Loucy (cell line): ENCODE measurements at regions not wholly inside any gene's neighbourhood (a gene's known extent, or its start where the extent isn't known, plus 50 kb on each side); places are given as distances from the start of the nearest gene placed in this dataset.

Source experiments
- H2AFZ ChIP-seq: fragments of 200-600 bp; sonication (generic); 2 replicates; pipeline ENCODE4 v1.6.0; 2016; ENCODE audit warnings: antibody characterized with exemption, mild to moderate bottlenecking, low read length, moderate library complexity
- H3F3A ChIP-seq: fragments of 200-600 bp; 2 replicates; pipeline ENCODE4 v1.6.0; 2016; ENCODE audit warnings: antibody characterized with exemption, low read depth, mild to moderate bottlenecking
- H3K27me3 ChIP-seq: fragments of 200-600 bp; sonication (generic); 2 replicates; pipeline ENCODE4 v1.6.1; 2014; ENCODE audit warnings: low read length, mild to moderate bottlenecking; ENCODE audit not compliant: insufficient read depth, poor library complexity, severe bottlenecking
- H3K36me3 ChIP-seq: fragments of 200-600 bp; sonication (generic); 2 replicates; pipeline ENCODE4 v1.6.1; 2016; ENCODE audit warnings: low read length; ENCODE audit not compliant: insufficient read depth
- H3K4me1 ChIP-seq: fragments of 200-600 bp; sonication (generic); 2 replicates; pipeline ENCODE4 v1.5.1; 2014; ENCODE audit warnings: low read length, mild to moderate bottlenecking; ENCODE audit not compliant: insufficient read depth, poor library complexity, severe bottlenecking
- H3K4me2 ChIP-seq: fragments of 200-600 bp; sonication (generic); 2 replicates; pipeline ENCODE4 v1.6.0; 2014; ENCODE audit warnings: antibody characterized with exemption, low read length, low read depth, mild to moderate bottlenecking; ENCODE audit not compliant: poor library complexity, severe bottlenecking
- H3K4me3 ChIP-seq: fragments of 200-600 bp; sonication (generic); 2 replicates; pipeline ENCODE4 v1.5.1; 2014; ENCODE audit warnings: low read length, mild to moderate bottlenecking, mixed read lengths; ENCODE audit not compliant: poor library complexity, severe bottlenecking
- H3K79me2 ChIP-seq: fragments of 200-600 bp; sonication (generic); 2 replicates; pipeline ENCODE4 v1.6.1; 2014; ENCODE audit warnings: low read length; ENCODE audit not compliant: insufficient read depth
- H3K9ac ChIP-seq: fragments of 200-600 bp; sonication (generic); 2 replicates; pipeline ENCODE4 v1.6.0; 2014; ENCODE audit warnings: mild to moderate bottlenecking, low read depth, low read length, moderate library complexity; ENCODE audit not compliant: poor library complexity, severe bottlenecking
- H3K9me2 ChIP-seq: fragments of 200-600 bp; sonication (generic); replicated peaks from 2 replicates; pipeline ENCODE4 v1.6.1; 2016; ENCODE audit warnings: low read depth, low read length, mixed read lengths
- H3K9me3 ChIP-seq: fragments of 200-600 bp; sonication (generic); 2 replicates; pipeline ENCODE4 v1.6.1; 2014; ENCODE audit warnings: mild to moderate bottlenecking, antibody characterized with exemption, low read length, low read depth; ENCODE audit not compliant: insufficient read depth
- H4K20me1 ChIP-seq: fragments of 200-600 bp; sonication (generic); 2 replicates; pipeline ENCODE4 v1.6.0; 2014; ENCODE audit warnings: antibody characterized with exemption, low read length, mild to moderate bottlenecking; ENCODE audit not compliant: insufficient read depth, poor library complexity, severe bottlenecking
- EZH2phosphoT487 ChIP-seq: fragments of 200-600 bp; IDR thresholded peaks from 2 replicates; pipeline ENCODE4 v1.6.1; 2018; ENCODE audit warnings: antibody characterized with exemption, mild to moderate bottlenecking, moderate library complexity, borderline replicate concordance
- TF ChIP-seq, protein P1 (sequence below): fragments of 200-600 bp; sonication (generic); conservative IDR thresholded peaks from 2 replicates; pipeline ENCODE4 v1.5.1; 2014; ENCODE audit warnings: mild to moderate bottlenecking, antibody characterized with exemption, low read length

DNA sequence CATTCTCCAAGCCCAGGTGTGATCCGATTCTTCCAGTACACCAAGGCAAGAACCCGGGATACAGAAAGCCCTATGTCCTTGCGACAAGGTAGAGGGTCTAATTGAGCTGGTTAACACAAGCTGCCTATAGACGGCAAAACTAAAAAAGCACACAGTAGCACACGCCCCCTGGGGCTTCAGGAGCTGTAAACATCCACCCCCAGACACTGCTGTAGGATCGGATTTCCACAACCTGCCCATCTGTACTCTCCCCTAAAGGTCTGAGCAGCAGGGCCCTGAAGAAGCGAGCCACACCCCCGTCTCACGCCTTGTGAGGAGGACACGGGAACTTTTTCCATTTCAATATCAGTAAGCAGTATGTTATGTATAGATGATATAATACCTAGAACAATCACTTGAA lies 624.7 kb downstream of the BUD13 start:
- no peak for TF ChIP-seq EZH2phosphoT487
- TF ChIP-seq, protein P1, sequence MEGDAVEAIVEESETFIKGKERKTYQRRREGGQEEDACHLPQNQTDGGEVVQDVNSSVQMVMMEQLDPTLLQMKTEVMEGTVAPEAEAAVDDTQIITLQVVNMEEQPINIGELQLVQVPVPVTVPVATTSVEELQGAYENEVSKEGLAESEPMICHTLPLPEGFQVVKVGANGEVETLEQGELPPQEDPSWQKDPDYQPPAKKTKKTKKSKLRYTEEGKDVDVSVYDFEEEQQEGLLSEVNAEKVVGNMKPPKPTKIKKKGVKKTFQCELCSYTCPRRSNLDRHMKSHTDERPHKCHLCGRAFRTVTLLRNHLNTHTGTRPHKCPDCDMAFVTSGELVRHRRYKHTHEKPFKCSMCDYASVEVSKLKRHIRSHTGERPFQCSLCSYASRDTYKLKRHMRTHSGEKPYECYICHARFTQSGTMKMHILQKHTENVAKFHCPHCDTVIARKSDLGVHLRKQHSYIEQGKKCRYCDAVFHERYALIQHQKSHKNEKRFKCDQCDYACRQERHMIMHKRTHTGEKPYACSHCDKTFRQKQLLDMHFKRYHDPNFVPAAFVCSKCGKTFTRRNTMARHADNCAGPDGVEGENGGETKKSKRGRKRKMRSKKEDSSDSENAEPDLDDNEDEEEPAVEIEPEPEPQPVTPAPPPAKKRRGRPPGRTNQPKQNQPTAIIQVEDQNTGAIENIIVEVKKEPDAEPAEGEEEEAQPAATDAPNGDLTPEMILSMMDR: no peak
- H3K27me3 ChIP-seq: no peaks in the 10 kb centered on the region
- no peak overlapping the region for H3K4me2 ChIP-seq
- no peak overlapping the region for H3K4me3 ChIP-seq
- H3K9me3 ChIP-seq: peaks cover 9% of the 10 kb centered on the region; the same call in 1 of the 2 replicates
- H3K4me1 ChIP-seq: no peaks in the 10 kb centered on the region
- H2AFZ ChIP-seq: no peak overlapping the region
- no peaks in the 10 kb centered on the region for H3K79me2 ChIP-seq
- H3K36me3 ChIP-seq: no peaks in the 10 kb centered on the region
- no peak overlapping the region for H3K9ac ChIP-seq
- no peaks in the 10 kb centered on the region for H3K9me2 ChIP-seq
- H4K20me1 ChIP-seq: no peaks in the 10 kb centered on the region
- no peaks in the 10 kb centered on the region for H3F3A ChIP-seq

DNA sequence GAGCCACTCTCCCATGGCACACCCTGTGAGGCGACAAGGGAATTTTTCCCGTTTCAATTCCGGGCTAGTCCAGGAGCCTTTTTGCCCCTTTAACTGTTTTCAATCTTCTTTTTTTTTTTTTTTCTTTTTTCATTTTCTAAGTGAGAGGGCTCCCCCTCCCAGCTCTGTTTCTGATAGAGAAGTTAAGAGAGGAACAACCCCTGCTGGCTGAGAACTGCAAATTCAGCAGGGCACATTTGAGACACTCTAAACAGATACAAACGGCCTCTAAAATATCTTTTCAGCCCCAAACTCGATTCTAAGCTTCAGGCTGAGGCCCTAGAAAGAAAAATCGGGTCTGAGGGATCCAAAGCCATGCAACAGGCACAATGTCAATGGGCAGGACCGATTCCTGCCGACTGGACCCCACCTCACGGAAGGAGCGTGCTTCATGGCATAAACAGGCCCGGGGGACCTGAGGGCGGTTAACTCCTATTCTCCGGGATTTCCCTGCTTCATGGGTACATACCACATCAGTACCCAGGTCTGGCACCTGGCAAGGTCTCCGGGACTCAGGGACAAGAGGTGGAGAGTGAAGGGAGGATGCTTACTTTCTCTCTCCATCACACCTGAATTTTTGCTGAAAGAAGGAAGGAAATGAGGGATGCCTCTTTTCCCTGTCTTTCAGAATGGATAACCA lies 627.5 kb downstream of the BUD13 start:
- Histone ChIP-seq H3K9me3 (peaks cover 6% of the 10 kb centered on the region; the same call in 1 of the 2 replicates), H3K27me3 (no peaks in the 10 kb centered on the region), H2AFZ (no peak overlapping the region), H3K4me2 (no peak overlapping the region), H3K4me3 (no peak overlapping the region), H3K79me2 (no peaks in the 10 kb centered on the region), H3K9me2 (no peaks in the 10 kb centered on the region), H3K9ac (no peak overlapping the region), H4K20me1 (no peaks in the 10 kb centered on the region), H3K36me3 (no peaks in the 10 kb centered on the region), H3F3A (no peaks in the 10 kb centered on the region), H3K4me1 (no peaks in the 10 kb centered on the region)
- TF ChIP-seq, protein P1: no peak
- no peak for TF ChIP-seq EZH2phosphoT487

DNA sequence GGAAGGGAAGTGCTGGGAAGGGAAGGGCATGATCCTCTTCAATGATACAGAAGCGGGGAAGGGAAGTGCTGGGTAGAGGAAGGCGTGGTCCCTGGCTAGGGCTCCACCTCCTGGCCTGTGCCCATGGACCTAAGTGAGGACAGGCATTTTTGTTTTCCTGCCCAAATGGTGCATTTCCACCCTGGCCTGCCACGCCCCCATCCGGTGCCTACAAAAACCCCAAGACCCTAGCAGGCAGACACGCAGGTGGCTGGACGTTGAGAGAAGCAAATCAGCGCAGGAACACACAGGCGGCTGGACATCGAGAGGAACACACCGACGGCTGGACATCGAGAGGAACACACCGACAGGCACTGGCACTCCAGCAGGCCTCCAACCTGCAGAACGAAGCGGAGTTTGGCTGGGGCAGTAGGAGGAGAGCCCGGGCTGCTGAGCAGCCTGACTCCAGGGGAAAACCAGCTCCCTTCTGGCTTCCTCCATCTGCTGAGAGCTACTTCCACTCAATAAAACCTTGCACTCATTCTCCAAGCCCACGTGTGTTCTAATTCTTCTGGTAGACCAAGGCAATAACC lies 628.3 kb downstream of the BUD13 start:
- no peak overlapping the region for H3K4me2 ChIP-seq
- H3F3A ChIP-seq: no peaks in the 10 kb centered on the region
- no peaks in the 10 kb centered on the region for H3K36me3 ChIP-seq
- H3K9me2 ChIP-seq: no peaks in the 10 kb centered on the region
- H3K79me2 ChIP-seq: no peaks in the 10 kb centered on the region
- TF ChIP-seq, protein P1: no peak
- TF ChIP-seq EZH2phosphoT487: no peak
- H3K4me1 ChIP-seq: no peaks in the 10 kb centered on the region
- peaks cover 6% of the 10 kb centered on the region; the same call in 1 of the 2 replicates for H3K9me3 ChIP-seq
- no peaks in the 10 kb centered on the region for H3K27me3 ChIP-seq
- H3K9ac ChIP-seq: no peak overlapping the region
- no peaks in the 10 kb centered on the region for H4K20me1 ChIP-seq
- H3K4me3 ChIP-seq: no peak overlapping the region
- no peak overlapping the region for H2AFZ ChIP-seq
